Kidney capillary endothelial cell (primary cell): ENCODE measurements at regions not wholly inside any gene's neighbourhood (a gene's known extent, or its start where the extent isn't known, plus 50 kb on each side); places are given as distances from the start of the nearest gene placed in this dataset.

Experiments used
- DNase-seq: peaks from one replicate; pipeline ENCODE4 v3.0.0-alpha.2; 2018; ENCODE audit warnings: low spot score

DNA sequence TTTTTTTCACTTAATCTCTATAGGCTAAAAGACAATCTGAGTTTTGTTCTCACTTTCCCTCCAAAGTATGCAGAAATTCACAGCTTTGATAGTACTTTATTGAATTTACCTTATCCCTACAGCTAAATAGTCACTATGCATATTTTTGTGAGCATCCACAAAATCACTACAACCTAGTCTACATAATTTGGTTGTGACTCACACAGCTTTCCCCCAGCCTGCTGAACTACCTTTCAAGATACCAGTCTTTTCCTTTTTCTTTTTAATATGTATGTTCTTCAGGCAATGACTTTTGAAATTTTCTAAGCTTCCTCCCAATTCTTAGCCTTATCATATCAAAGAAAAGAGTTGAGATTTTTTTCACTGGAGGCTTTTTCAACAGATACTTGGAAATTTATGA lies 347.3 kb upstream of the CDH6 start:
- no peak for DNase-seq

DNA sequence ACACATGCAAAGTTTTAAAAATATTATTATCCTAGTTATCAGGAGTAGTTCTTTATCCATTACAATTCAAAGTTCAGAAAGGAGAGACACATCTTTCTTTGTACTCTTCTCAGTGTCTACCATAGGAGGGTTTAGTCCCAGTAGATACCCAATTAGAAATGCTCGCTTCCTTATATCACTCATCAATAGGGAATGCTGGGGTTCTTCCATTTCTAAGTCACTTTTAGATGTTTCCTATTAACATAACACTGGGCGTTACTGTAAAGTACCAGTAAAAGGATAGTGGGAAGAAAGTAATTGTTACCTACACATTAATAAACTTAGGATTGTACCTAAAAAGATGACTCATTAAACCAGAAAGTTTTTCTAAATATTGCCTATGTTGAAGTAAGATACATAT lies 348.3 kb upstream of the CDH6 start:
- DNase-seq: no peak

GRCh38 chr5:30843541-30843940 lies 349.9 kb upstream of the CDH6 start:
- no peak for DNase-seq

DNA sequence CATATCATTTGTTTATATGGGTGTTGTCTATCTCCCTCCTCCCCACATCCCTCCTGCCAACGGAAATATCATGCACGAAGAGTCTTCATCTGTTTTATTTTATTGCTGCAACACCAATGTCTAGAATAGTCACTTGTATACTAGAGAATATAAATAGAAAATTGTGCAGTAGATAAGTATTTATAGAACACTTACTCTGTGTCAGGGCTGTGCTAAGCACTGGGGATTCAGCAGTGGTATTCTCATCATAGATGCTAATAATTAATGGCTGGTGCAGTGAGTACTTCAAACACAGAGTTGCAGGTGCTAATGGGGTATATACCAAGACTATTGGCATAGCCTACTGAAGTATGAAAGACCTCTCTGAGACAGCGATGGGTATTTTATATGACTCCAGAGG lies 353.5 kb upstream of the CDH6 start:
- DNase-seq: no peak

- DNase-seq: no peak
These were observed 354.5 kb upstream of the CDH6 start for GRCh38 chr5:30838936-30839496.

DNA sequence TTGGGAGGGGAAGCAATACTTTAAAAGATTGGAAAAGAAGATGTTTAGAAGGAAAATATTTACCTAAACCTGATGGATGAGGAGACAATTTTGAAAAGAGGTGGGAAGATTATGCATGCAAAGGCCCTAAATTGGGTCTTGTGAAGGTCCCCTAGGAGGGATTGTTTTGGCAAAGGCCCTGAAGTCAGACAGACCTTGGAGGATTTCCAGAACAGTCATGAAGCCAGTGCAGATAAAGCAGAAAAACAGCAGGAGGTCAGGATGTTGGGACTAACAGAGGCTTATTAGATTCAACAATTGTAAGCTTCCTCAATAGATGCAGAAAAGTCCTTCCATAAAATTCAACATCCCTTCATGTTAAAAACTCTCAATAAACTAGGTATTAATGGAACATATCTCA lies 361.0 kb upstream of the CDH6 start:
- DNase-seq: no peak

- DNase-seq: no peak
These were observed 361.9 kb upstream of the CDH6 start for GRCh38 chr5:30831605-30832004.

GRCh38 chr5:30831123-30831522 lies 362.4 kb upstream of the CDH6 start:
- DNase-seq: no peak

GRCh38 chr5:30811298-30811697 lies 382.2 kb upstream of the CDH6 start:
- no peak for DNase-seq

DNA sequence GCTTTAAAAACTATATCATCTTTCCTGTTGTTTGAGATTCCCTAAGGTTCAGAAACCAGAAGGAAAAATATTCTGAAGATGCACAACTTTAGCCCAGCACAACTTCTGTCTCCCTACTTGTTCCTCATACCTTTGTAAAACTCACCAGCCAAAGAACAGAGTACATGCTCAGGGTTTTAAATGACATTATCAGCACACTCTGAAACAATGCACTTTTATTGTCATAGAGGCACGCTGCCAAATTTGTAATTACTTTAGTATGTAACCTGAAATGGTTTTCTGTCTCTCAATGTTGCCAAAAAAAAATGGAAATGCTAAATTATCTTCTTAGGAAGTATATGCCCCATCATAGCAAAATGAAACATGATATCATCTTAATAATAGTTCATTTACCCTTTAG lies 383.6 kb upstream of the CDH6 start:
- DNase-seq: no peak

DNA sequence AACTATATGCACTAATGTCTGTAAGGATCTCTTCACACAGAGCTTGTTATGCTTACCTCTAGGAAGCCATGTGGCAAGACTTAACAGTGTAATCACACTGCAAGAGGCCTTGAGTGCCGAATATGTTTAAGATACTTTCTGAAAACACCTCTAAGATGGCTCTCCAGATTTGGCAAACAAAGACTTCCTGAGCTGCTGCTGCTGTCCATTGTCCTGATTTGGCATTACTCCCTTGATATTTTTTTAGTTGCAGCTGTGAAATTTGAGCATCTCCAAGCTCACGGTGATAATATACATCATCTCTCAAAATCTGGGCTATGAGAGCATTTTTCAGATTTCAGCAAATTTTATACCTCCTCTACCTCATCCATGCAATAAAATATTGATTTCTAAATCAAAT lies 384.5 kb upstream of the CDH6 start:
- DNase-seq: no peak

DNA sequence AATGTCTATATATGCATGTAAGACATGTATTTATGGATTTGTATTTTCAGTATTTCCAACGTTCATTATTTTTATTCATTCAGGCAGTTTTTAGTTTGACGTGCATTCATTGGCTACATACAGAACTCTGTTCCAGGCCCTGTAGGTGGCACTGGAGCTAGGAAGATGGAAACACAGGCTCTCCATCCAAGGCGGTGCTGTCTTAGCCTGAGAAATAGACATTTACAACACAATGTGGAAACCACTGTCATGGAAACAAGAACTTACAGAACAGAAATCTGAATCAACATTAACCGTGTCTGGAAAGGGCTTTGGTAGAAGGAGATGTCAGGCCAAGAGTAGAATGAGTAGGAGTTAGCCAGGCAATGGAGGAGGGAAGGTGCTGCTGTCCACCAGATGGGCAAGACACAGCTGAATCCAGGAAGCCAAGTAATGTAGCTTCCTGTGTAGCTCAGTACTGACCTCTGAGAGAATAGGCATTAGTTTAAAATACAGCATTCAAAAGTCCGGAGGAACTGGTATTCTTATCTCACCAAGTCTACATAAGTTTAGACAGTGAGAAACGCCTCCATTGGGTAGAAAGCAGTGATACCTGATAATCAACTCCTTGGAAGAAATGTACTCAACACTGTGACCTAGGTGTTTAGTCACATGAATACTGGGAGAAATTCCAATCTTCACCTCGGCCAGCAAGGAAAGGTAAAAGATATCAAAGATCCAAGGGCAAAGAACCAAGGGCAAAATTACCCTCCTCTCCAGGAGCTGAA lies 388.6 kb upstream of the CDH6 start:
- DNase-seq: no peak

DNA sequence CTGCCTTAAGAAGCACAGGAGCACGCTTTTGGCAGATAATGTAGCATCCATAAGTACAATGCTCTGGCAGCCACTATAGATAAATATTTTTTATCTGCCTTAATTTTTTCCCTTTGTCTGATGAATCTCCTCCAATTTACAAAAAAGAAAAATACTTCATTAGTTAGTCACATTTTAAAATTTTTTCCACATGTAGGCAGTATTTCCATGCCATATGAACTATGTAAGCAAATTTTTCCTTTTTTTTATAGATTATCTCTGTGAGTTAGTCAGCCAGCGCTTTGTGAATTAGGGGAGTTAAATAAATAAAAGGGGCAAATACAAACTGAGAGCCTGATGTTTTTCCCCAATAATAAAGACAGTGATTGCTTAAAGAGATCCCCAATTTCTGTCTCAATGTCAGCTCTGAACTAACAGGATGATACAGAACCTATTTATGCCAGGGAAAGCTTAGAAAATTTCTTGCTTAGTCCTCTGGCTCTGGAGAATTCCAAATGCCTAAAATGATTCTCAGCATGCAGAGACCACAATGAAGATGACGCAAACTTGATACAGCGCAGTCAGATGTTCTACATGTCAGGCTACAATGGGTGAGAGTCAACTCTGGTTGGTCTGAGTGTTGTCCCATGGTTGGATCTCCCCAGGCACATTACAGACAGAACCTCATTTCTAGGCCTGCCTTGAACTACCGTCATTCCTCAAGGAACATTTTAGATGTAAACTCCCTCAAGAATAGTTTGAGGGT lies 390.4 kb upstream of the CDH6 start:
- DNase-seq: no peak

DNA sequence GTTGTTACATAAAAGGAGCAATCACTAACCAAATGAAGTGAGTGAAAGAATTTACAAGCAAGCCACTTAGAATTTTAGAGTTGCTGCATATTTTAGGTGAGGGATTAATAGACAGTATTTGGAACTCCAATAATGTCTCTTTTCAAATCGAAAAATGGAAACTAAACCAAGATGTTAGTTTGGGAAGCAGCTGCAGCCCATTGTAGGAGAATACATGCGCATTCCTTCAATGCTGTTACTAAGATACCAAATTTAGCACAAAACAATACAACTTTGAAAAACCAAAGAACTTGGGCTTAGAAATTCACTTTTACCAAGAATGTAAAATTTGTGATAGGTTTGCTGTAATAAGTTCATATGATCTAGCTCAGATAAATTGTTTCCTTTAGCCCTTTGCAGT lies 411.8 kb upstream of the CDH6 start:
- DNase-seq: no peak

GRCh38 chr5:30768056-30768690 lies 425.3 kb upstream of the CDH6 start:
- DNase-seq: no peak

DNA sequence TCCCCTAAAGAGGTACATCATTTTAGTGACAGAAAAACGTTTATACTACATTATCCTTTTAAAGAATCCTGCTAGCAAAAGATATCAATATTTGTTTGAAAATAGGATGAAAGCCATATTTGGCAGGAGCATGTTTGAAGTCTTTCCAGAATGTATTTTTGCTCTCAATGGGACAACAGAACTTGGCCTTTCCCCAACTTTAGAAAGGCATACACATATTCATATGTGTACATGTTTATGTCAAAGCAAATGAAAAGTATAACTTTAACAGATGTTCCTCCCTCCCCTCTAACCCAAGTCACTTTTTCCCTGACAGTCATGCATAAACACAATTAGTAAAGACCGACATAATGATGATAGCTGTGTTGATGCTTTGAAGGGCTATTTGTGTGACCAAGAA lies 427.8 kb upstream of the CDH6 start:
- DNase-seq: no peak

GRCh38 chr5:30765227-30765626 lies 428.3 kb upstream of the CDH6 start:
- DNase-seq: no peak

GRCh38 chr5:30764704-30765103 lies 428.8 kb upstream of the CDH6 start:
- DNase-seq: no peak

GRCh38 chr5:30759731-30760130 lies 433.8 kb upstream of the CDH6 start:
- no peak for DNase-seq

DNA sequence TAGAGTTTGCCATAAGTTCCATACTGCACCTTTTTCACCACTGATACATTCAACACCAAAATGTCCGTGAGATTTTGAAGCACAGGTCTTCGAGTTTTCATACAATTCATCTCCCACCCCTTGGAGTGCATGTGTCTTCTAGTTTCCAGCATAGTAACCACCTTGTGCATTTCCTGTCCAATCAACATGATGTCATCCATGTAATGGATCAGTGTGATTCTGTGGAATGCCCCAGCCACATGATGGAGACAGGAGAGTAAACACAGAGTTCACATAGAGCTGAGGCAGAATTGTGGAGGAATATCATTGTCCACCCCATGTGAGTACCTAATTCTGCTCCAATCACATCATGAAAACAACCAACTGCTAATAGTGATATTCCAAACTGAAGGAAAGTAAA lies 441.5 kb upstream of the CDH6 start:
- DNase-seq: no peak

- no peak for DNase-seq
These were observed 443.5 kb upstream of the CDH6 start for GRCh38 chr5:30749971-30750370.

DNA sequence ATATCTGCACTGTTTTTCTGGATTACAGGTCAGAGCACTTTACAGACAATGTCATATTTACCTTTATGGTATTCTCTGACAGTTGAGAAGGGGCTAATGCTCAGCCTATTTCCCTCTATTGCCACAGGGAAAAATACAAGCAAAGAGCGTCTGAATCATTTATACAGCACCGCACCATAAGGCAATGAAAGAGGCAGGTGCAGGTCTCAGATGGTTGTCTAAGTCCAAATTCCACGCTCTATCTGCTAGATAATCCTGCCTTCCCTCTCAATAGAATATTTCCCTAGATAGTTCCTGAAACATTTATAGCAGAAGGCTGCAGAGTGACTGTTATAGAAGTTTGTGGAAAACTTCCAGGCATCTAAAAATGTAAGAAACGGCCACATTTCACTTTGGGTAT lies 446.1 kb upstream of the CDH6 start:
- no peak for DNase-seq

- no peak for DNase-seq
These were observed 456.8 kb upstream of the CDH6 start for GRCh38 chr5:30736669-30737068.
